SU-DHL-6 (cell line): ENCODE measurements at regions not wholly inside any gene's neighbourhood (a gene's known extent, or its start where the extent isn't known, plus 50 kb on each side); places are given as distances from the start of the nearest gene placed in this dataset.
"Not testable (repeated sequence)": the region's sequence is repeated elsewhere in the genome, so short reads cannot be mapped to it uniquely, and the experiment has no call there.

Source experiments
- H2AFZ ChIP-seq: fragments of 200-600 bp; sonication (generic); 2 replicates; pipeline ENCODE4 v1.6.1; 2014; ENCODE audit warnings: low read depth, mild to moderate bottlenecking, moderate library complexity, mixed read lengths, antibody characterized with exemption, low read length; ENCODE audit not compliant: severe bottlenecking
- H3F3A ChIP-seq: fragments of 200-600 bp; shearing (Covaris generic); 2 replicates; pipeline ENCODE4 v1.6.0; 2016; ENCODE audit warnings: antibody characterized with exemption, mild to moderate bottlenecking; ENCODE audit not compliant: insufficient read depth
- H3K27ac ChIP-seq: fragments of 200-600 bp; sonication (generic); 2 replicates; pipeline ENCODE4 v1.5.1; 2016; ENCODE audit warnings: low read depth, mild to moderate bottlenecking, low read length, moderate library complexity, mixed read lengths
- H3K27me3 ChIP-seq: fragments of 200-600 bp; sonication (generic), shearing (Covaris generic); 2 replicates; pipeline ENCODE4 v1.6.0; 2014; ENCODE audit warnings: mild to moderate bottlenecking, low read length
- H3K36me3 ChIP-seq: fragments of 200-600 bp; sonication (generic); 2 replicates; pipeline ENCODE4 v1.6.1; 2014; ENCODE audit warnings: mild to moderate bottlenecking, low read length, mixed read lengths
- H3K4me2 ChIP-seq: fragments of 300-600, 200-600 bp; shearing (Covaris generic), sonication (generic); 2 replicates; pipeline ENCODE4 v1.6.0; 2014; ENCODE audit warnings: low read length, low read depth, mild to moderate bottlenecking; ENCODE audit not compliant: poor library complexity, severe bottlenecking
- H3K4me3 ChIP-seq: fragments of 200-600 bp; sonication (generic); 2 replicates; pipeline ENCODE4 v1.5.1; 2014; ENCODE audit warnings: antibody characterized with exemption, low read length, mild to moderate bottlenecking, mixed read lengths; ENCODE audit not compliant: insufficient read depth, poor library complexity, severe bottlenecking
- H3K79me2 ChIP-seq: fragments of 200-600 bp; sonication (generic); 2 replicates; pipeline ENCODE4 v1.6.1; 2014; ENCODE audit warnings: mild to moderate bottlenecking, low read length, moderate library complexity; ENCODE audit not compliant: insufficient read depth
- H3K9ac ChIP-seq: fragments of 200-600 bp; sonication (generic); 2 replicates; pipeline ENCODE4 v1.7.0; 2014; ENCODE audit warnings: mild to moderate bottlenecking, low read length
- H3K9me2 ChIP-seq: fragments of 200-600 bp; sonication (generic); replicated peaks from 2 replicates; pipeline ENCODE4 v1.6.1; 2014; ENCODE audit warnings: low read length; ENCODE audit not compliant: insufficient read depth
- H3K9me3 ChIP-seq: fragments of 200-600 bp; sonication (generic); 2 replicates; pipeline ENCODE4 v1.6.1; 2014; ENCODE audit warnings: low read length, mixed read lengths; ENCODE audit not compliant: insufficient read depth
- H4K20me1 ChIP-seq: fragments of 200-600 bp; sonication (generic); 2 replicates; pipeline ENCODE4 v1.6.1; 2014; ENCODE audit warnings: low read depth, mild to moderate bottlenecking, antibody characterized with exemption, low read length, moderate library complexity, mixed read lengths
- CTCF ChIP-seq: fragments of 200-600 bp; sonication (generic); IDR thresholded peaks from one replicate; pipeline ENCODE4 v1.5.1; 2017; ENCODE audit warnings: antibody characterized with exemption, mild to moderate bottlenecking, low read length, moderate library complexity; ENCODE audit not compliant: insufficient read depth, poor library complexity, severe bottlenecking
- EZH2phosphoT487 ChIP-seq: fragments of 200-600 bp; sonication (generic), shearing (Covaris generic); conservative IDR thresholded peaks from 2 replicates; pipeline ENCODE4 v1.6.1; 2018; ENCODE audit warnings: mild to moderate bottlenecking, antibody characterized with exemption, low read length, moderate library complexity, mixed read lengths

GRCh38 chr1:224825525-224826000 is 103.9 kb upstream of the DNAH14 start:
- H3K27ac ChIP-seq = no peak overlapping the region
- no peaks in the 10 kb centered on the region; the same call in 1 of the 2 replicates for H3K9me3 ChIP-seq
- no peaks in the 10 kb centered on the region for H3K9me2 ChIP-seq
- no peaks in the 10 kb centered on the region for H4K20me1 ChIP-seq
- H3F3A ChIP-seq = no peaks in the 10 kb centered on the region
- H3K36me3 ChIP-seq = no peaks in the 10 kb centered on the region
- H3K4me2 ChIP-seq = no peak overlapping the region
- no peak overlapping the region for H3K4me3 ChIP-seq
- H3K27me3 ChIP-seq = no peaks in the 10 kb centered on the region
- no peaks in the 10 kb centered on the region for H3K79me2 ChIP-seq
- no peak for TF ChIP-seq CTCF
- no peak for TF ChIP-seq EZH2phosphoT487
- no peak overlapping the region for H3K9ac ChIP-seq
- H2AFZ ChIP-seq = no peak overlapping the region

- Histone ChIP-seq H3K27ac (no peak overlapping the region), H4K20me1 (no peaks in the 10 kb centered on the region), H3K9ac (no peak overlapping the region), H3K4me3 (no peak overlapping the region), H3F3A (no peaks in the 10 kb centered on the region), H3K36me3 (no peaks in the 10 kb centered on the region), H3K9me3 (no peaks in the 10 kb centered on the region), H3K79me2 (no peaks in the 10 kb centered on the region), H3K9me2 (no peaks in the 10 kb centered on the region), H2AFZ (no peak overlapping the region), H3K4me2 (no peak overlapping the region), H3K27me3 (no peaks in the 10 kb centered on the region)
- no peak for TF ChIP-seq EZH2phosphoT487
- TF ChIP-seq CTCF = no peak
Measured at GRCh38 chr1:224828691-224829090, 100.8 kb upstream of the DNAH14 start.

GRCh38 chr1:224831501-224831900 is 98.0 kb upstream of the DNAH14 start:
- no peak overlapping the region for H3K9ac ChIP-seq
- H3K4me3 ChIP-seq = no peak overlapping the region
- no peaks in the 10 kb centered on the region for H3K9me3 ChIP-seq
- H3K4me2 ChIP-seq = no peak overlapping the region
- no peaks in the 10 kb centered on the region for H3F3A ChIP-seq
- H3K27ac ChIP-seq = no peak overlapping the region
- no peak for TF ChIP-seq CTCF
- no peak for TF ChIP-seq EZH2phosphoT487
- H3K36me3 ChIP-seq = no peaks in the 10 kb centered on the region
- no peaks in the 10 kb centered on the region for H4K20me1 ChIP-seq
- H3K9me2 ChIP-seq = no peaks in the 10 kb centered on the region
- no peaks in the 10 kb centered on the region for H3K79me2 ChIP-seq
- no peaks in the 10 kb centered on the region for H3K27me3 ChIP-seq
- no peak overlapping the region for H2AFZ ChIP-seq

GRCh38 chr1:224839648-224840300 is 89.7 kb upstream of the DNAH14 start:
- not testable (repeated sequence) for H3K9ac ChIP-seq, H3F3A ChIP-seq, H3K36me3 ChIP-seq, H3K79me2 ChIP-seq, H3K4me2 ChIP-seq, H4K20me1 ChIP-seq, H3K9me2 ChIP-seq, H2AFZ ChIP-seq, H3K9me3 ChIP-seq, H3K27me3 ChIP-seq, H3K27ac ChIP-seq, H3K4me3 ChIP-seq

GRCh38 chr1:224841803-224842202 is 87.7 kb upstream of the DNAH14 start:
- H3K9me2 ChIP-seq, H3K4me3 ChIP-seq: not testable (repeated sequence)

More at GRCh38 chr1:224841803-224842202, 87.7 kb upstream of the DNAH14 start:
- not testable (repeated sequence) for H2AFZ ChIP-seq, H3K79me2 ChIP-seq, H3F3A ChIP-seq, H3K9ac ChIP-seq, H3K36me3 ChIP-seq, H3K9me3 ChIP-seq, H4K20me1 ChIP-seq, H3K4me2 ChIP-seq, H3K27ac ChIP-seq, H3K27me3 ChIP-seq
